Myocyte (in vitro differentiated cells): ENCODE measurements at regions not wholly inside any gene's neighbourhood (a gene's known extent, or its start where the extent isn't known, plus 50 kb on each side); places are given as distances from the start of the nearest gene placed in this dataset.
"Not testable (repeated sequence)": the region's sequence is repeated elsewhere in the genome, so short reads cannot be mapped to it uniquely, and the experiment has no call there.

Experiments
- DNase-seq: peaks from one replicate; pipeline ENCODE4 v3.0.0-alpha.2; 2012; ENCODE audit warnings: low read depth

GRCh38 chr4:126894963-126895362 is 737.8 kb upstream of the INTU start:
- DNase-seq = no peak

- no peak for DNase-seq
These were observed 736.7 kb upstream of the INTU start for GRCh38 chr4:126895988-126896570.

- no peak for DNase-seq
These were observed 735.7 kb upstream of the INTU start for GRCh38 chr4:126897038-126897437.

- DNase-seq = no peak
These were observed 733.9 kb upstream of the INTU start for GRCh38 chr4:126898815-126899214.

GRCh38 chr4:126899331-126899801 is 733.4 kb upstream of the INTU start:
- DNase-seq = peak; percentile 93

GRCh38 chr4:126906466-126906865 is 726.3 kb upstream of the INTU start:
- DNase-seq = no peak

- DNase-seq = no peak
These were observed 725.4 kb upstream of the INTU start for GRCh38 chr4:126907389-126907788.

- DNase-seq = no peak
These were observed 716.6 kb upstream of the INTU start for GRCh38 chr4:126916049-126916625.

- peak; percentile 72 for DNase-seq
These were observed 716.1 kb upstream of the INTU start for GRCh38 chr4:126916626-126917140.

- DNase-seq = not testable (repeated sequence)
These were observed 710.3 kb upstream of the INTU start for GRCh38 chr4:126922328-126922938.

- DNase-seq = no peak
These were observed 708.5 kb upstream of the INTU start for GRCh38 chr4:126924237-126924636.

- DNase-seq = not testable (repeated sequence)
These were observed 702.7 kb upstream of the INTU start for GRCh38 chr4:126930059-126930458.

- no peak for DNase-seq
These were observed 697.0 kb upstream of the INTU start for GRCh38 chr4:126935801-126936200.

- no peak for DNase-seq
These were observed 695.4 kb upstream of the INTU start for GRCh38 chr4:126937342-126937741.

- no peak for DNase-seq
These were observed 694.8 kb upstream of the INTU start for GRCh38 chr4:126937846-126938422.

- peak; percentile 75 for DNase-seq
These were observed 693.4 kb upstream of the INTU start for GRCh38 chr4:126939401-126939800.

- no peak for DNase-seq
These were observed 685.2 kb upstream of the INTU start for GRCh38 chr4:126947536-126947935.

GRCh38 chr4:126954537-126955291 is 678.0 kb upstream of the INTU start:
- no peak for DNase-seq

GRCh38 chr4:126955292-126956183 is 677.2 kb upstream of the INTU start:
- DNase-seq = no peak

GRCh38 chr4:126956184-126956897 is 676.4 kb upstream of the INTU start:
- DNase-seq = no peak
